Hepatocyte (in vitro differentiated cells): ENCODE measurements at regions not wholly inside any gene's neighbourhood (a gene's known extent, or its start where the extent isn't known, plus 50 kb on each side); places are given as distances from the start of the nearest gene placed in this dataset.
A peak's percentile ranks its signal among the peaks of the same experiment; 100 is the strongest.

Experiments used
- DNase-seq: peaks from one replicate; pipeline ENCODE4 v3.0.0-alpha.2; 2016; ENCODE audit warnings: low spot score
- H2AFZ ChIP-seq: fragments of 200-600 bp; sonication (generic); 2 replicates; pipeline ENCODE4 v1.6.0; 2016; ENCODE audit warnings: antibody characterized with exemption, mild to moderate bottlenecking
- H3K27ac ChIP-seq: fragments of 200-600 bp; sonication (generic); 2 replicates; pipeline ENCODE4 v1.5.1; 2016; ENCODE audit warnings: mild to moderate bottlenecking
- H3K27me3 ChIP-seq: fragments of 200-600 bp; sonication (generic); 2 replicates; pipeline ENCODE4 v1.6.1; 2016
- H3K36me3 ChIP-seq: fragments of 200-600 bp; sonication (generic); replicated peaks from 2 replicates; pipeline ENCODE4 v1.5.1; 2016; ENCODE audit warnings: low read depth; ENCODE audit not compliant: insufficient read depth
- H3K4me1 ChIP-seq: fragments of 200-600 bp; sonication (generic); 2 replicates; pipeline ENCODE4 v1.5.1; 2016; ENCODE audit warnings: mild to moderate bottlenecking, moderate library complexity; ENCODE audit not compliant: insufficient read depth
- H3K4me2 ChIP-seq: fragments of 200-600 bp; sonication (generic); 2 replicates; pipeline ENCODE4 v1.6.0; 2016
- H3K4me3 ChIP-seq: fragments of 200-600 bp; sonication (generic); 2 replicates; pipeline ENCODE4 v1.5.1; 2016; ENCODE audit warnings: mild to moderate bottlenecking
- H3K79me2 ChIP-seq: fragments of 200-600 bp; sonication (generic); 2 replicates; pipeline ENCODE4 v1.6.0; 2017; ENCODE audit warnings: mild to moderate bottlenecking
- H3K9me2 ChIP-seq: fragments of 200-600 bp; sonication (generic); replicated peaks from 2 replicates; pipeline ENCODE4 v1.6.0; 2017; ENCODE audit warnings: mild to moderate bottlenecking; ENCODE audit not compliant: insufficient read depth
- H3K9me3 ChIP-seq: fragments of 200-600 bp; sonication (generic); 2 replicates; pipeline ENCODE4 v1.5.1; 2016; ENCODE audit warnings: low read depth, mild to moderate bottlenecking
- H4K20me1 ChIP-seq: fragments of 200-600 bp; sonication (generic); 2 replicates; pipeline ENCODE4 v1.6.0; 2016; ENCODE audit warnings: mild to moderate bottlenecking; ENCODE audit not compliant: insufficient read depth, poor library complexity, severe bottlenecking
- EZH2 ChIP-seq: fragments of 200-600 bp; sonication (generic); IDR thresholded peaks from 2 replicates; pipeline ENCODE4 v1.6.1; 2016; ENCODE audit warnings: antibody characterized with exemption, mild to moderate bottlenecking, borderline replicate concordance
- EZH2phosphoT487 ChIP-seq: fragments of 200-600 bp; sonication (generic); IDR thresholded peaks from one replicate; pipeline ENCODE4 v1.6.1; 2018; ENCODE audit warnings: antibody characterized with exemption, mild to moderate bottlenecking, low read depth, moderate library complexity; ENCODE audit not compliant: unreplicated experiment, severe bottlenecking
- WGBS: methylation state at CpG from one replicate; pipeline ENCODE4 v1.1.6; 2016; ENCODE audit warnings: low lambda C conversion rate; ENCODE audit errors: missing lambda C conversion rate; 5-methylcytosine and 5-hydroxymethylcytosine counted together
- TF ChIP-seq, protein P1 (sequence below): fragments of 200-600 bp; sonication (generic); IDR thresholded peaks from 2 replicates; pipeline ENCODE4 v1.5.1; 2016; ENCODE audit warnings: antibody characterized with exemption, mild to moderate bottlenecking; ENCODE audit not compliant: poor library complexity

DNA sequence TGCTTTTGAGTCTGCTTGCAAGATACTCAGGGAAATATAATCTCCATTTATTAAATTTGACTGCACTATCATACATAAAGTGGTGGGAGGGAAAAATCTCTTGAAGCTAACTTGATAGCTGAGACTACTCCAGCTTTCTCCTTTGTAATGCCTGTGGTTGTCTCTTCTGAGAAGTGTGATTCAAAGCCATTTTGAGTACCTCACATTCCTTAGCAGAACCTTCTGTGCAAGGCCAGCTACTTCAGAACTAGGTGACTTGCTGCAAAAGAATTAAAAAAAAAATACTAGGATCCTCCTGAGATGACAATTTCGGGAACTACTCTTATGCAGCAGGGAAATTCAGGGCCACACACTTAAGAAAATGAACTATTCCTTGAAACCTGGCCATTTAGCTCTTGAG is 294.8 kb downstream of the MDFIC start:
- 89% methylated on average over 1 of the region's 1 CpG for WGBS
- no peaks in the 10 kb centered on the region for H4K20me1 ChIP-seq
- H3K4me3 ChIP-seq: no peak overlapping the region
- H2AFZ ChIP-seq: peak overlapping the region; percentile 17
- no peaks in the 10 kb centered on the region for H3K9me2 ChIP-seq
- TF ChIP-seq EZH2 (no peak), EZH2phosphoT487 (no peak)
- TF ChIP-seq, protein P1, sequence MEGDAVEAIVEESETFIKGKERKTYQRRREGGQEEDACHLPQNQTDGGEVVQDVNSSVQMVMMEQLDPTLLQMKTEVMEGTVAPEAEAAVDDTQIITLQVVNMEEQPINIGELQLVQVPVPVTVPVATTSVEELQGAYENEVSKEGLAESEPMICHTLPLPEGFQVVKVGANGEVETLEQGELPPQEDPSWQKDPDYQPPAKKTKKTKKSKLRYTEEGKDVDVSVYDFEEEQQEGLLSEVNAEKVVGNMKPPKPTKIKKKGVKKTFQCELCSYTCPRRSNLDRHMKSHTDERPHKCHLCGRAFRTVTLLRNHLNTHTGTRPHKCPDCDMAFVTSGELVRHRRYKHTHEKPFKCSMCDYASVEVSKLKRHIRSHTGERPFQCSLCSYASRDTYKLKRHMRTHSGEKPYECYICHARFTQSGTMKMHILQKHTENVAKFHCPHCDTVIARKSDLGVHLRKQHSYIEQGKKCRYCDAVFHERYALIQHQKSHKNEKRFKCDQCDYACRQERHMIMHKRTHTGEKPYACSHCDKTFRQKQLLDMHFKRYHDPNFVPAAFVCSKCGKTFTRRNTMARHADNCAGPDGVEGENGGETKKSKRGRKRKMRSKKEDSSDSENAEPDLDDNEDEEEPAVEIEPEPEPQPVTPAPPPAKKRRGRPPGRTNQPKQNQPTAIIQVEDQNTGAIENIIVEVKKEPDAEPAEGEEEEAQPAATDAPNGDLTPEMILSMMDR: no peak
- no peaks in the 10 kb centered on the region for H3K27me3 ChIP-seq
- no peaks in the 10 kb centered on the region for H3K9me3 ChIP-seq
- no peak overlapping the region for H3K4me2 ChIP-seq
- H3K27ac ChIP-seq: no peak overlapping the region
- no peak for DNase-seq
- H3K36me3 ChIP-seq: no peaks in the 10 kb centered on the region
- H3K79me2 ChIP-seq: no peaks in the 10 kb centered on the region
- no peaks in the 10 kb centered on the region for H3K4me1 ChIP-seq

DNA sequence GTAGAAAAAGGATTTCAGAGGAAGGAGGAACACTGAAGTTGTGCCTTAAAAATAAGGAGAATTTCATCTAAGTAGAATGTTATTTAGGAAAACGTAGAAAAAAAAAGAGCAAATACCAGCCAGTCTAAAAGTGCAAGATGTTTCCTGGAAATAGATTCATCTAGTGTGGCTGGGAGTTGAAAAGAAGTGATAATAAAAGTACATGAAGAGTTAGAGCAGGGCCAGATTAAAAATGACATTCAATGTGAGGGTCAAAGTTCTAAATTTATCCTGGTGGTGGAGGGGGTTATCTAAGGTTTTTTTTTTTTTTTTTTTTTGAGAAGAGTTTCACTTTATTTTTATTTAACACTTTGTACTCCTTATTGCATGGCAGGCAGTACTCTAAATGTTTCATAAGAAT is 289.3 kb downstream of the MDFIC start:
- H3K79me2 ChIP-seq: no peaks in the 10 kb centered on the region
- no peak overlapping the region for H2AFZ ChIP-seq
- no peaks in the 10 kb centered on the region for H3K9me3 ChIP-seq
- no peaks in the 10 kb centered on the region for H3K4me1 ChIP-seq
- H3K9me2 ChIP-seq: no peaks in the 10 kb centered on the region
- TF ChIP-seq EZH2: no peak
- TF ChIP-seq EZH2phosphoT487: no peak
- TF ChIP-seq, protein P1: no peak
- H3K36me3 ChIP-seq: no peaks in the 10 kb centered on the region
- DNase-seq: no peak
- no peak overlapping the region for H3K4me2 ChIP-seq
- H3K27ac ChIP-seq: no peak overlapping the region
- no peaks in the 10 kb centered on the region for H3K27me3 ChIP-seq
- no peaks in the 10 kb centered on the region for H4K20me1 ChIP-seq
- no peak overlapping the region for H3K4me3 ChIP-seq
- WGBS: 62% methylated on average over 1 of the region's 1 CpG

DNA sequence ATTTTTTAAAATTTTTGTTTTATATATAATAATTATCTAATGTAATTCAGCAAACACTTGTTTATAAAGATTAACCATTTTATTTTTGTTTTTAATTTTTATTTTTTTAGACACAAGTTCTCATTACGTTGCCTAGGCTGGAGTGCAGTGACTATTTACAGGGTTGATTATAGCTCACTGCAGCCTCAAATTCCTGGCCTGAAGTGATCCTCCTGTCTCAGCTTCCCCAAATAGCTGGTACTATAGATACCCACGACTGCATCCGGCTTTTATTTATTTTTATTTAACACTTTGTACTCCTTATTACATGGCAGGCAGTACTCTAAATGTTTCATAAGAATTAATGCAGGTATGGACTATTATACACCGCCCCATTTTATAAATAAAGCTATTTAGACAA is 288.7 kb downstream of the MDFIC start:
- no peaks in the 10 kb centered on the region for H3K79me2 ChIP-seq
- H3K27me3 ChIP-seq: no peaks in the 10 kb centered on the region
- no peak overlapping the region for H2AFZ ChIP-seq
- H3K4me3 ChIP-seq: no peak overlapping the region
- WGBS: 69% methylated on average over 4 of the region's 4 CpGs
- H3K27ac ChIP-seq: no peak overlapping the region
- H3K9me3 ChIP-seq: no peaks in the 10 kb centered on the region
- H3K36me3 ChIP-seq: no peaks in the 10 kb centered on the region
- TF ChIP-seq, protein P1: no peak
- TF ChIP-seq EZH2 (no peak), EZH2phosphoT487 (no peak)
- no peaks in the 10 kb centered on the region for H3K4me1 ChIP-seq
- no peaks in the 10 kb centered on the region for H3K9me2 ChIP-seq
- no peaks in the 10 kb centered on the region for H4K20me1 ChIP-seq
- no peak for DNase-seq
- H3K4me2 ChIP-seq: no peak overlapping the region
